Stimulated activated CD8-positive, alpha-beta memory T cell treated with anti-CD3 and anti-CD28 coated beads, Interleukin-15, amount 100 ng/mL, for 4 hours (primary cell): ENCODE measurements at regions not wholly inside any gene's neighbourhood (a gene's known extent, or its start where the extent isn't known, plus 50 kb on each side); places are given as distances from the start of the nearest gene placed in this dataset.

Experiments used
- DNase-seq, 2 donors: peaks; one replicate each; pipeline ENCODE4 v3.0.0-alpha.2; 2020; ENCODE audit warnings: low read depth in 2 of 2

DNA sequence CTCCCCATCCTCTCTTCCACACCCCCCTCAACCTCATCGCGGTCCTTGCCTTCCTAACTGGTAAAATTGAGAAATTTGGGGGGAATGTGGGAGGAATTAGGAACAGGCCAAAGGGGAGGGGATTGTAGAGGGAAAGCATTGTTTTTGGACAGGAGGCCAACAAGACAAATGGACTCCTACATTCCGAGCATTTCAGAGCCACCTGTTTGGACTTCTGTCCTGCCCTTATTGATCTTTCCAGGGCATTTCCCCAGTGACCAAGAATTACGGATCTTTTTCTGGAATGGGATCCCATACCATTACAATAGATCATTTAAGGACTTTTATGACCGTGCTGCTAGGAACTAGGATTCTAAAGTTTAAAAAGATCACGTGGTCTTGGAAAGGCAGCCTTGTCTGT is 221.3 kb upstream of the ASIC2 start:
- no peak for DNase-seq

- DNase-seq: no peak
These were observed 222.9 kb upstream of the ASIC2 start for GRCh38 chr17:33515974-33516373.

DNA sequence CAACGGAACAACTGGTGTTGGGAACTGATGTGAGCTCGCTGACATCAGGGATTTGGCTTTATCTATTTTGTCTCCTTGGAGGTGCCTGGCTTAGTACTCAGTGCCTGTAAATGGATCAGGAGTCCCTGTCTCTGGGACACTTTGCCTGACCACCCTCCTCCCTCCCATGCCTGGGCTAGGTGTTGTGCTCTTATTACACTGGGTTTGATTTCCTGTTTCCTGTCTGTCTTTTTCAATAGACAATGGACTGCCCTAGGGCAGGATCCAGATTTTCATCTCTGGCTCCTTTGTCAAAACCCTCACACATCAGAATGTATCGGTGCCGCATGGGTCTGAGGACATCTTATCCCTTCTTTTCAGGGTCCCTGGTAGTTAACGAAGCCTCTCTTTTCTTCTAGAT is 223.6 kb upstream of the ASIC2 start:
- no peak for DNase-seq

- no peak for DNase-seq
These were observed 224.7 kb upstream of the ASIC2 start for GRCh38 chr17:33517746-33518145.

DNA sequence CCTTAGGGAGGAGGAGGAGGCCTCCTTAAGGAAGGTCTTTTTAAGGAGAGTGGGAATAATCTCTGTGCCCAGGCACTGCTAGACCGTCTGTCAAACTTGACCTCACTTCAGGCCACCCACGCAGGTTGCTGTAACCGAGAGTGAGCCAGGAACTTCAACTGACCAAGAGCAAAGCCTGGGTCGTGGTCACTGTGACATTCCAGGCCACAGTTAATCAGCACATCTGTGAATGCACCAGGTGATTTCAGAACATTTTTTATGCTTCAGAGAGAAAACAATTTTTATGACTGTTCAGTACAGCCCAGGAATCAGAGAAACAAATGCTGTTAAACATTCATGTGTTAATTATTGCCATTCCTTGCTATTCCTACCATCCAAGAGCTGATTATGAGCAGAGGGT is 226.6 kb upstream of the ASIC2 start:
- DNase-seq: no peak

GRCh38 chr17:33520426-33521330 is 227.6 kb upstream of the ASIC2 start:
- DNase-seq: no peak

DNA sequence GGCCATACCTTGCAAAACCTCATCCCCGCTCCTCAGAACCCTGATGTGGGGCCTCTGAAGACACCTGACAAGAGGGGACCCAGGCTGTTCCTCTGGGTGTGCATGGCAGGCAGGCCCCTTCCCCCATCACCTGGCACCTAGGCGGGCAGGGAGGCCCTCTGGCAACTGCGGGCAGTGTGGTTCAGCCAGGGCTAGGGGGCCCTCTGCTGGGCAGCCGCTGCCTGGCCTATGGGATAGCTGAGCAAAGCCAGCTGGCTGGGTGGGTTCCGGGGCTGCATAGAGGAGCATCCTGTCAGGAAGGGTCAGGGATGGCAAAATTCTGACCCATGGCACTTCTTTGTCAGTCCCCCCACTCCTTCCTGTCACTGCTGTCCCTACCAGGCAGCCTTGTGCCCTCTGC is 228.7 kb upstream of the ASIC2 start:
- no peak for DNase-seq

DNA sequence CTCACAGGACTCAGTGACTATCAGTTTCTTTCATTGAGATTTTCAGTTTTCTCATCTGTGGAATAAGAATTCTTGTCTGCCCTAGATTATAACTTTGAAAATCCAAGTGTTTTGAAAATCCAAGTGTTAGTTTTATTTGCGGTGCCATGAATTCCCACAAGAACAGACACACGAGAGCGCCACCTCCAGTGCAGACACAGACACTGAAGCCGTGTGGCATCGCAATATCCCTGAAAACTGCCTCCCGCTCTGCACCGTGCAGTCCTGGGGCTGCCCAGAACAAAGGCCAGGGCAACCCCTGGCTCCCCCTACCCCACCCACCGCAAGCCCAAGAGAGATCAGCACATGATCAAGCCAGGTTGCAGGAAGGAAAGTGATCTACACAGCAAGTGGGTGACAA is 229.5 kb upstream of the ASIC2 start:
- no peak for DNase-seq

DNA sequence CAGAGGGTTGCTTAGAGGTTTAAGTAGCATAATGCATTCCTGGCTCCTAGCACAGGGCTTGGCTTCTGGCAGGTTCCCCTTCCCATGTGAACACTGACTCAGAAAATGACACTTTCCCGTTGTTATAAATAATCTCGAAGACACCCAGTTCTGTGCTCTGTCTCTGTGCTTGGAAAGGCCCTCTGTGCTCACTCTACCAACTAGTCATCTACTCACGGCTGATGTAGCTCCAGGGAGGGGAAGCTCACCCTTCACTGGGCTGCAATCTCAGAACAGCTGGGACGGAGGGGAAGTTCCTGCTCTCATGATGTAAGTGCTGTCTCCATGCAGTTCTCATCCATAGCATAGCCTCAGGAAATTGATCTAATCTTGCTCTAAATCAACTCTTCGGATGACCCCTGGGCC is 230.5 kb upstream of the ASIC2 start:
- DNase-seq: no peak

DNA sequence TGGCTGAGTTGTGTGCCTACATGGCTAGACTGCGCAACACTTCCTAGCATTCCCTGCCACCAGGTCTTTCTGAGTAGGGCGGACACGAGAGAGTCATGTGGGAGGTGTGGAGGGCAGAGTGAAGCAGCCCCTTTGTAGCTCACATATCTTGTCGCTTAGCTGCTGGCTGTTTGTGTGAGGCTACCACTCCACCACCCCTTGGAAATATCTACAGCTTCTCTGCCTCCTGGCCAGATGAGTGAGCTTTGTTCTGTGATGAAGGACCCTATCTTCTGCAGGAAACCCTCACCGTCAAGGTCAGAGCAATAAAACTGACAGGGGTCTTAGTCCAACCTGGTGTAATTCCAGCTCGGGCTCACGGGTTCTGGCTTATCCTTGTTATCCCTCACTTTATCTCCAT is 232.1 kb upstream of the ASIC2 start:
- no peak for DNase-seq

DNA sequence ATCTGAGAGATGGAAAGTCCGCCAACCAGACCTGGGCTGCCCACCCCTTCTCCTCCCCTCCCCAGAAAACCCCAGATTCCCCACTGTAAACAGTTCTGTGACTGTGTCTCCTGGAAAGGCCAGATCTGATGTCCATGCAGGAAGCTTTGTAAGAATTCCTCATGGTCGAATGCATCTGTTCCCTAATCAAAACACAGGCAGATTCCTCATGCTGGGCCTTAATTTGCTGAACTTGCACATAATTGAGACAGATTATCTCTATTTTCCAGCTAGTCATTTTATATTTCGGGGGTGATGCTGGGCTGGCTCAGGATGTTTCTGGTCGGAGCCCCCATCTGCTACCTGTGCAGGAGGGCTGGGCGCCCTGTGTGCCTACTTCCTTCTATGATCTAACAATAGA is 233.6 kb upstream of the ASIC2 start:
- no peak for DNase-seq

DNA sequence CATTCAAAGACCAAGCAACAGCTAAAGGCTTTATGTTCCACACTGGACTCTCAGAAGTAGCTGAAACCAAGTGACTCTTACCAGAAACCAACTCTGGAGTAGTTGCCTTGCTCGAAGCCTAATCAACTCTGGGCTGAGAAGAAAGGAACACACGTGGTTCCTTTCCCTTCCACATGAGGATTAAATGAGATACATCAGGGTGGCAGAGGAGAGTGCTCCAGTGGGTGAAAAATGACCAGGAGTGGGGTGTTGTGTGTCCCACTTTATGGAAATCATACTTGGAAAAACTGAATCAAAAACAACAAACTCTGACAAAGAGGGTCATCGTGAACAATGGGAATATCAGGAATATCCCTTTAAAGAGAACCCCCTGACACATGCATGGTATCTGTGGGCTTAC is 234.2 kb upstream of the ASIC2 start:
- DNase-seq: no peak

- no peak for DNase-seq
These were observed 235.8 kb upstream of the ASIC2 start for GRCh38 chr17:33528846-33529245.

DNA sequence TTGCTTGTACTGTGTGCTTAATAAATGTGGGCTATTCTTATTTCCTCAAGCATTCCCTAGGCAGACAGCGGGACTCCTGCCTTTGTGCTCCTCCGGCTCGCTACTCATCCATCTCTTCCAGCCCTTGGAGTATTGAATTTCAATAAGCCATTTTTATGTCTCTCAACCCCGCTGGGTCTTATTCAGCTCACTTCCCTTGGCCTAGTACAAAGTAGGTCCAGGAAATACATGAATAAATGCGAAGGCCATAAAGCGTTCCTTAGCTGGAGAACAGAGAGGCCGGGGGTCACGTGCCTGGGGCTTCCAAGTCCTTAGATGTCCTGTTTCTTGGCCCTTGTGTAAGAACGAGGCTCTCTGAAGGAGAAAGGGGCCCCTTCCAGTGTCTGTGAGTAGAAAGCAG is 236.7 kb upstream of the ASIC2 start:
- no peak for DNase-seq

GRCh38 chr17:33531311-33531710 is 238.2 kb upstream of the ASIC2 start:
- DNase-seq: no peak

DNA sequence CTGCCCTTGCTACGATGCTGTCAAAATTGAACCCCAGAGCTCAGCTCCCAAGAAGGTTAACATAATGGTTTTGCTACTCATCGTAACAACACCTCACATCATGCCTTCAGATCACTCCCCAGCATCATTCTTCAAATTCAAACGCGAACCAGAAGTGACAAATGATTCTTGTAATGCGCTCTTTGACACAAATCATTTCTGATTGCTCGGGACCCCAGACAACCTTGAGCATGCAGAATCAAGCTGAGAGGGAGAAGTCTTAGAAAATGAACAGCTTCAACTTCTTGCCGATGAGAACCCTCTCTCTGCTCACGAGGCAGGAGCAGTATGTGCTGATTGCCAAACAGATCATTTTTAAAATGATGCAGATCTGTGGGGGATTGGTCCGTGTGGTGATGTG is 241.0 kb upstream of the ASIC2 start:
- no peak for DNase-seq

- no peak for DNase-seq
These were observed 252.0 kb upstream of the ASIC2 start for GRCh38 chr17:33545124-33545523.

DNA sequence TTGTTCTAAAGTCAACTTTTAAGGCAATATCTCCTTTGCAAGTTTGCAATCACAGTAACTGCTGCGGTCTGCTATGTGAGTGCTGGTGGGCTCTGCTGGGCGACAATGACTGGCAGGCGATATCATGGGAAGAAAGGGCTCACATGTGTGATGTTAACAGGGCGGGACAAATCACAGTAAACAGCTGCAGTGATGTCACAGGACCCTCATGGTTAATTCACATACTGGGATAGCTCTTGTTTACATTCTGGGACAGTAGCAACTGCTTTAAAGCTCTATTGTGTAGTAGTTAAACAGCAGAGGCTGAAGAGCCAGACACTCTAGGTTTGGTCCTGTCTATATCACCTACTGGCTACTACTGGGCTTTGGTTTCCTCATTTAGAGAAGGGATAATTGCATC is 257.2 kb upstream of the ASIC2 start:
- DNase-seq: no peak

- DNase-seq: no peak
These were observed 258.0 kb upstream of the ASIC2 start for GRCh38 chr17:33551075-33551474.

GRCh38 chr17:33551911-33552310 is 258.8 kb upstream of the ASIC2 start:
- no peak for DNase-seq

DNA sequence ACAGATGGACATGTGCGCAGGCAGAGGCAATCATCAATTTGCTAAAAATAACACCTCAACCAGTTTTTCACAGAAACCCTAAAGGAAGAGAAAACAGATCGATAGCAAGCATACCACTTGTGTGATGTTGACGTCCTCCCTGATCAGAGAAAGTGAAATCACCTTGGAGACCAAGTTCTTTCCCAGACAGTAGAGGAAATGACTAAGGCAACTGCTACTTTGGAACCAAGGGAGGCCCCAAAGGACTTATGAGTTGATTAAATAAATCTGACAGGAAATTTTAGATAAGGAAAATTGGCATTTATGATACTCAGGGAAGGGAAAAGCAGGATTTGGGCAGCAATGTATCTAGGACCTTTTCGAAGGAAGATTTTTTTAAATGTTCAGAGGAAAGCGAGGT is 267.1 kb upstream of the ASIC2 start:
- no peak for DNase-seq

GRCh38 chr17:33560871-33561270 is 267.8 kb upstream of the ASIC2 start:
- DNase-seq: no peak

DNA sequence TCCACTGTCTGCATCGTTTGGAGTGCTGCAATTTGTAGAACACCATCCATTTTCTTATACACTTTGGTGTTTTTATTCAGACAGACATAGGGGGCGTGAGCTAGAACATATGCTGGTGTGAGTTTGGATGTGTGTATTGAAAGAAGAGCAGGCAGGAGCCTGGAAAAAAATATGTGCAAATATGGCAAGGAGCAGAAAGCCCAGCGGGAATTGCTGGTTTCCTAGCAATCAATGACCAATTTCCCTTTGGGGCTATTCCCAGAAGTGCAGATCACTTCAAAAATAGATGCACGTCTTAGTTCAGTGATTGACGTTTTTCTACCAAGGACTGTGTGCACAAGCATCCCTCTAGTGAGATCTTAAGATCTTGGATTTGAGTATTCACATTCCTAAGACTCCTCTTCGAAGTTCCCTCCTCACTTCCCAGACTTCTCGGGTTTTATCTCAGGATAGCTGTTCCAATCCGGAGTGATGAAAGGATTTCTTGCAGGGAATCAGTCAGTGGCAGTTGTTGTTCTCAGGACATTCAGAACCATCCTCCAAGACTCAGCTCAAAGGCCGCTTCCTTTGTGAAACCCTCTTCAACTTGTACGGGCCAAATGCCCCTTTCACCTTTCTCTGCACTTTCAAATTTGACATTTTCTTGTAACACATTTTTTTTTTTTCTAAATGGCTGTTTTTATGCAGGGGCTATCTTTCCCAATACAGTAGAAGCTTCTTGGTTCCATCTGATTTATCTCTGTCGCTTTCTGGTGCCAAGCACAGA is 268.7 kb upstream of the ASIC2 start:
- DNase-seq: no peak
